ENCODE measurements at regions not wholly inside any gene's neighbourhood (a gene's known extent, or its start where the extent isn't known, plus 50 kb on each side); places are given as distances from the start of the nearest gene placed in this dataset.

- no peak overlapping the region for H3K4me3 ChIP-seq (ENCODE audit: low read length)
- TF ChIP-seq ZNF274 (IDR thresholded peaks at IDR 0.05; ENCODE audit: low read depth, low read length), result no peak
These were observed 147.4 kb upstream of the IRX4 start for GRCh38 chr5:2030131-2030530.

GRCh38 chr5:2029206-2029605 is 146.5 kb upstream of the IRX4 start:
- no peak overlapping the region for H3K4me3 ChIP-seq (ENCODE audit: low read length)
- TF ChIP-seq ZNF274 (IDR thresholded peaks at IDR 0.05; ENCODE audit: low read depth, low read length), result no peak

- H3K4me3 ChIP-seq (ENCODE audit: low read length), result no peak overlapping the region
- no peak for TF ChIP-seq ZNF274 (IDR thresholded peaks at IDR 0.05; ENCODE audit: low read depth, low read length)
These were observed 145.1 kb upstream of the IRX4 start for GRCh38 chr5:2027790-2028189.

- no peak overlapping the region for H3K4me3 ChIP-seq (ENCODE audit: low read length)
- no peak for TF ChIP-seq ZNF274 (IDR thresholded peaks at IDR 0.05; ENCODE audit: low read depth, low read length)
These were observed 142.4 kb upstream of the IRX4 start for GRCh38 chr5:2024986-2025721.

- no peak for TF ChIP-seq ZNF274 (IDR thresholded peaks at IDR 0.05; ENCODE audit: low read depth, low read length)
- H3K4me3 ChIP-seq (ENCODE audit: low read length), result no peak overlapping the region
These were observed 140.5 kb upstream of the IRX4 start for GRCh38 chr5:2023196-2023595.

- TF ChIP-seq ZNF274 (IDR thresholded peaks at IDR 0.05; ENCODE audit: low read depth, low read length), result no peak
- H3K4me3 ChIP-seq (ENCODE audit: low read length), result no peak overlapping the region
These were observed 139.7 kb upstream of the IRX4 start for GRCh38 chr5:2022436-2022835.

GRCh38 chr5:2021484-2022176 is 138.9 kb upstream of the IRX4 start:
- TF ChIP-seq ZNF274 (IDR thresholded peaks at IDR 0.05; ENCODE audit: low read depth, low read length), result no peak
- H3K4me3 ChIP-seq (ENCODE audit: low read length), result no peak overlapping the region

- no peak overlapping the region for H3K4me3 ChIP-seq (ENCODE audit: low read length)
- no peak for TF ChIP-seq ZNF274 (IDR thresholded peaks at IDR 0.05; ENCODE audit: low read depth, low read length)
These were observed 138.0 kb upstream of the IRX4 start for GRCh38 chr5:2020730-2021129.

- no peak overlapping the region for H3K4me3 ChIP-seq (ENCODE audit: low read length)
- TF ChIP-seq ZNF274 (IDR thresholded peaks at IDR 0.05; ENCODE audit: low read depth, low read length), result no peak
These were observed 137.0 kb upstream of the IRX4 start for GRCh38 chr5:2019716-2020115.

GRCh38 chr5:2018390-2018724 is 135.6 kb upstream of the IRX4 start:
- H3K4me3 ChIP-seq (ENCODE audit: low read length), result no peak overlapping the region
- no peak for TF ChIP-seq ZNF274 (IDR thresholded peaks at IDR 0.05; ENCODE audit: low read depth, low read length)

- no peak for TF ChIP-seq ZNF274 (IDR thresholded peaks at IDR 0.05; ENCODE audit: low read depth, low read length)
- no peak overlapping the region for H3K4me3 ChIP-seq (ENCODE audit: low read length)
These were observed 135.0 kb upstream of the IRX4 start for GRCh38 chr5:2017540-2018389.

GRCh38 chr5:2015961-2016360 is 133.2 kb upstream of the IRX4 start:
- TF ChIP-seq ZNF274 (IDR thresholded peaks at IDR 0.05; ENCODE audit: low read depth, low read length), result no peak

GRCh38 chr5:2015124-2015848 is 132.6 kb upstream of the IRX4 start:
- no peak for TF ChIP-seq ZNF274 (IDR thresholded peaks at IDR 0.05; ENCODE audit: low read depth, low read length)
- no peak overlapping the region for H3K4me3 ChIP-seq (ENCODE audit: low read length)

More at GRCh38 chr5:2015961-2016360, 133.2 kb upstream of the IRX4 start:
- H3K4me3 ChIP-seq (ENCODE audit: low read length), result no peak overlapping the region

- no peak overlapping the region for H3K4me3 ChIP-seq (ENCODE audit: low read length)
- no peak for TF ChIP-seq ZNF274 (IDR thresholded peaks at IDR 0.05; ENCODE audit: low read depth, low read length)
These were observed 131.4 kb upstream of the IRX4 start for GRCh38 chr5:2014058-2014610.

All from GM08714 (cell line).